HEK293T (cell line): ENCODE measurements at regions not wholly inside any gene's neighbourhood (a gene's known extent, or its start where the extent isn't known, plus 50 kb on each side); places are given as distances from the start of the nearest gene placed in this dataset.

ENCODE experiments used
- ARNT ChIP-seq: fragments of 450-650 bp; IDR thresholded peaks from 2 replicates; pipeline ENCODE4 v1.6.1; 2017; ENCODE audit warnings: mild to moderate bottlenecking
- BHLHE40 ChIP-seq: fragments of 450-650 bp; IDR thresholded peaks from 2 replicates; pipeline ENCODE4 v1.6.1; 2016; ENCODE audit warnings: mild to moderate bottlenecking, moderate library complexity, borderline replicate concordance
- CTBP1 ChIP-seq: fragments of 450-650 bp; IDR thresholded peaks from 2 replicates; pipeline ENCODE4 v1.6.1; 2016; ENCODE audit warnings: borderline replicate concordance
- FOXA1 ChIP-seq: fragments of 450-650 bp; IDR thresholded peaks from 2 replicates; pipeline ENCODE4 v1.6.1; 2016; ENCODE audit warnings: mild to moderate bottlenecking
- FOXM1 ChIP-seq: fragments of 450-650 bp; IDR thresholded peaks from 2 replicates; pipeline ENCODE4 v1.6.1; 2017; ENCODE audit warnings: mild to moderate bottlenecking, borderline replicate concordance
- HDGF ChIP-seq: fragments of 450-650 bp; IDR thresholded peaks from 2 replicates; pipeline ENCODE4 v1.6.1; 2017; ENCODE audit warnings: antibody characterized with exemption, borderline replicate concordance
- LEF1 ChIP-seq: fragments of 450-650 bp; IDR thresholded peaks from 2 replicates; pipeline ENCODE4 v1.6.1; 2017; ENCODE audit warnings: mild to moderate bottlenecking, borderline replicate concordance
- NFRKB ChIP-seq: fragments of 450-650 bp; IDR thresholded peaks from 2 replicates; pipeline ENCODE4 v1.6.1; 2016; ENCODE audit warnings: mild to moderate bottlenecking, moderate library complexity
- SP1 ChIP-seq: fragments of 450-650 bp; IDR thresholded peaks from 2 replicates; pipeline ENCODE4 v1.6.1; 2017
- SUZ12 ChIP-seq: fragments of 450-650 bp; IDR thresholded peaks from 2 replicates; pipeline ENCODE4 v1.6.1; 2016; ENCODE audit warnings: mild to moderate bottlenecking
- TARDBP ChIP-seq: fragments of 450-650 bp; IDR thresholded peaks from 2 replicates; pipeline ENCODE4 v1.6.1; 2016

DNA sequence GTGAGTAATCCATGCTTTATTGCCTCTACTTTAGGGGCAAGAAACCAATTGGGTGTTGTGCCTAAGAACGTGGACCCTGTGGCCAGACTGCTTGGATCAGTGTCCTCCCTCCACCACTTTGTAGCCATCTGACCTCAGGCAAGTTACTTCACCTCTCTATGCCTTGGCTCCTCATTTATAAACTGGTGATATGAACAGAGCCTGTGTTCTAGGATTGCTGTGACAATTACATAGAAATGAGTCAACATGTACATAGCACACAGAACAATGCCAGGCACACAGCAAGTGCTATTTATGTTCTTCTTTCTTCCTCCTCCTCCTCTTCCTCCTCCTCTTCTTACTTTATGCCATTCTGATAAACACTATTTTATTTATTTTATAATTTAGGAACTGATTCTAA is 339.4 kb downstream of the CD83 start:
- TF ChIP-seq ARNT (no peak), LEF1 (no peak), NFRKB (no peak), CTBP1 (no peak), FOXM1 (no peak), TARDBP (no peak), FOXA1 (no peak), BHLHE40 (no peak), SUZ12 (no peak), SP1 (no peak), HDGF (no peak)
